Neuronal stem cell (in vitro differentiated cells): ENCODE measurements at regions not wholly inside any gene's neighbourhood (a gene's known extent, or its start where the extent isn't known, plus 50 kb on each side); places are given as distances from the start of the nearest gene placed in this dataset.
"Not testable (repeated sequence)": the region's sequence is repeated elsewhere in the genome, so short reads cannot be mapped to it uniquely, and the experiment has no call there.

ENCODE experiments used
- DNase-seq: peaks from one replicate; pipeline ENCODE4 v3.0.0-alpha.2; 2013; ENCODE audit warnings: low spot score
- H2AFZ ChIP-seq: one replicate; pipeline ENCODE4 v1.6.1; 2013; ENCODE audit warnings: mild to moderate bottlenecking, low read length, inconsistent platforms
- H2AK5ac ChIP-seq: 2 replicates; pipeline ENCODE4 v1.6.1; 2013; ENCODE audit warnings: low read depth, mild to moderate bottlenecking, inconsistent platforms, low read length, moderate library complexity, mixed read lengths
- H2BK120ac ChIP-seq: 2 replicates; pipeline ENCODE4 v1.6.1; 2013; ENCODE audit warnings: low read depth, mild to moderate bottlenecking, inconsistent platforms, low read length, moderate library complexity, mixed read lengths
- H2BK12ac ChIP-seq: one replicate; pipeline ENCODE4 v1.6.1; 2013; ENCODE audit warnings: low read length, inconsistent platforms
- H2BK15ac ChIP-seq: 2 replicates; pipeline ENCODE4 v1.6.1; 2013; ENCODE audit warnings: mild to moderate bottlenecking, low read length, inconsistent platforms, mixed read lengths
- H2BK5ac ChIP-seq: one replicate; pipeline ENCODE4 v1.6.1; 2013; ENCODE audit warnings: inconsistent platforms, mild to moderate bottlenecking, low read length, moderate library complexity
- H3K14ac ChIP-seq: one replicate; pipeline ENCODE4 v1.6.1; 2013; ENCODE audit warnings: low read length, inconsistent platforms
- H3K18ac ChIP-seq: 2 replicates; pipeline ENCODE4 v1.6.1; 2013; ENCODE audit warnings: low read length, inconsistent platforms
- H3K23ac ChIP-seq: 2 replicates; pipeline ENCODE4 v1.6.1; 2013; ENCODE audit warnings: low read depth, mild to moderate bottlenecking, mixed read lengths, low read length, inconsistent platforms; ENCODE audit not compliant: poor library complexity
- H3K27ac ChIP-seq: replicated peaks from 3 replicates; pipeline ENCODE4 v1.5.1; 2013; ENCODE audit warnings: low read length, inconsistent platforms
- H3K27me3 ChIP-seq, 3 experiments: 2 replicates each; pipeline ENCODE4 v1.6.1; 2013; ENCODE audit warnings: low read length in 3 of 3, mild to moderate bottlenecking in 2 of 3, inconsistent platforms in 1 of 3, low read depth in 1 of 3, mixed read lengths in 1 of 3, moderate library complexity in 1 of 3; ENCODE audit not compliant: control insufficient read depth in 3 of 3, insufficient read depth in 3 of 3
- H3K36me3 ChIP-seq, 2 donors: replicated peaks in 1 of 2; 2 replicates each; pipeline ENCODE4 v1.6.1; 2013; ENCODE audit warnings: low read length in 2 of 2; ENCODE audit not compliant: control insufficient read depth in 2 of 2, insufficient read depth in 2 of 2
- H3K4ac ChIP-seq: 2 replicates; pipeline ENCODE4 v1.6.1; 2013; ENCODE audit warnings: inconsistent platforms, mild to moderate bottlenecking, low read length, moderate library complexity
- H3K4me1 ChIP-seq, 2 donors: 1 replicate in 1 of 2; 2 replicates in 1 of 2; pipeline ENCODE4 v1.6.1; 2013; ENCODE audit warnings: low read length in 2 of 2, low read depth in 1 of 2; ENCODE audit not compliant: control insufficient read depth in 2 of 2, insufficient read depth in 1 of 2
- H3K4me2 ChIP-seq: one replicate; pipeline ENCODE4 v1.6.1; 2013; ENCODE audit warnings: mild to moderate bottlenecking, low read length, inconsistent platforms; ENCODE audit not compliant: insufficient read depth, poor library complexity, severe bottlenecking
- H3K4me3 ChIP-seq, 2 donors: 2 replicates each; pipeline ENCODE4 v1.5.1; 2013; ENCODE audit warnings: low read length in 2 of 2, mild to moderate bottlenecking in 2 of 2, inconsistent platforms in 1 of 2, moderate library complexity in 1 of 2
- H3K79me1 ChIP-seq: one replicate; pipeline ENCODE4 v1.6.1; 2013; ENCODE audit warnings: low read depth, mild to moderate bottlenecking, inconsistent platforms, low read length, moderate library complexity
- H3K9ac ChIP-seq: one replicate; pipeline ENCODE4 v1.6.1; 2013; ENCODE audit warnings: mild to moderate bottlenecking, low read depth, low read length, inconsistent platforms; ENCODE audit not compliant: poor library complexity
- H3K9me3 ChIP-seq, 2 donors: replicated peaks in 1 of 2; 2 replicates each; pipeline versions ENCODE3 to v1.6.1; 2013; ENCODE audit warnings: low read length in 2 of 2, mild to moderate bottlenecking in 2 of 2, inconsistent platforms in 1 of 2, low read depth in 1 of 2, mixed read lengths in 1 of 2, moderate library complexity in 1 of 2; ENCODE audit not compliant: control insufficient read depth in 2 of 2, insufficient read depth in 1 of 2
- H4K8ac ChIP-seq: one replicate; pipeline ENCODE4 v1.6.1; 2013; ENCODE audit warnings: low read depth, mild to moderate bottlenecking, inconsistent platforms, low read length, moderate library complexity
- H4K91ac ChIP-seq: one replicate; pipeline ENCODE4 v1.6.1; 2013; ENCODE audit warnings: low read length, low read depth, mild to moderate bottlenecking, inconsistent platforms; ENCODE audit not compliant: poor library complexity
- WGBS, 2 donors: extraction: QIAGEN DNeasy Blood & Tissue Kit; methylation state at CpG; one replicate each; pipeline ENCODE4 v1.1.7; 2013; ENCODE audit warnings: missing lambda C conversion rate in 2 of 2, mixed read lengths in 1 of 2; ENCODE audit not compliant: insufficient read length in 2 of 2, insufficient replicate concordance in 1 of 2; ENCODE audit errors: extremely low coverage in 2 of 2; 5-methylcytosine and 5-hydroxymethylcytosine counted together

DNA sequence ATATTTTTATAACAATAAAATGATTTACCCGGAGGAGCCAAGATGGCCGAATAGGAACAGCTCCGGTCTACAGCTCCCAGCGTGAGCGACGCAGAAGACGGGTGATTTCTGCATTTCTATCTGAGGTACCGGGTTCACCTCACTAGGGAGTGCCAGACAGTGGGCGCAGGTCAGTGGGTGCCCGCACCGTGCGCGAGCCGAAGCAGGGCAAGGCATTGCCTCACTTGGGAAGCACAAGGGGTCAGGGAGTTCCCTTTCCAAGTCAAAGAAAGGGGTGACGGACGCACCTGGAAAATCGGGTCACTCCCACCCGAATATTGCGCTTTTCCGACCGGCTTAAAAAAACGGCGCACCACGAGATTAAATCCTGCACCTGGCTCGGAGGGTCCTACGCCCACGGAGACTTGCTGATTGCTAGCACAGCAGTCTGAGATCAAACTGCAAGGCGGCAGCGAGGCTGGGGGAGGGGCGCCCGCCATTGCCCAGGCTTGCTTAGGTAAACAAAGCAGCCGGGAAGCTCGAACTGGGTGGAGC lies 53.3 kb upstream of the HECW1 start:
- H3K18ac ChIP-seq, H4K8ac ChIP-seq, H2AK5ac ChIP-seq, H3K36me3 ChIP-seq, H3K9me3 ChIP-seq, DNase-seq, H2BK5ac ChIP-seq, H3K14ac ChIP-seq, H3K4me3 ChIP-seq, H3K27me3 ChIP-seq, H2BK120ac ChIP-seq, H3K79me1 ChIP-seq, H4K91ac ChIP-seq, H3K4me1 ChIP-seq, H2BK15ac ChIP-seq, H2BK12ac ChIP-seq, H3K27ac ChIP-seq, H3K23ac ChIP-seq, H3K9ac ChIP-seq, H3K4ac ChIP-seq: not testable (repeated sequence)
- WGBS, 2 donors = no CpG with 5 or more reads among the region's 33 CpGs
- peak overlapping the region; percentile 11 for H3K4me2 ChIP-seq
- H2AFZ ChIP-seq = peak overlapping the region; percentile 73
